HG03108 (cell line): ENCODE measurements at regions not wholly inside any gene's neighbourhood (a gene's known extent, or its start where the extent isn't known, plus 50 kb on each side); places are given as distances from the start of the nearest gene placed in this dataset.

Experiments
- ATAC-seq: cut with Tn5 transposase; IDR thresholded peaks from one replicate; pipeline ENCODE4 v1.9.1; 2021; ENCODE audit warnings: moderate library complexity; ENCODE audit not compliant: unreplicated experiment

DNA sequence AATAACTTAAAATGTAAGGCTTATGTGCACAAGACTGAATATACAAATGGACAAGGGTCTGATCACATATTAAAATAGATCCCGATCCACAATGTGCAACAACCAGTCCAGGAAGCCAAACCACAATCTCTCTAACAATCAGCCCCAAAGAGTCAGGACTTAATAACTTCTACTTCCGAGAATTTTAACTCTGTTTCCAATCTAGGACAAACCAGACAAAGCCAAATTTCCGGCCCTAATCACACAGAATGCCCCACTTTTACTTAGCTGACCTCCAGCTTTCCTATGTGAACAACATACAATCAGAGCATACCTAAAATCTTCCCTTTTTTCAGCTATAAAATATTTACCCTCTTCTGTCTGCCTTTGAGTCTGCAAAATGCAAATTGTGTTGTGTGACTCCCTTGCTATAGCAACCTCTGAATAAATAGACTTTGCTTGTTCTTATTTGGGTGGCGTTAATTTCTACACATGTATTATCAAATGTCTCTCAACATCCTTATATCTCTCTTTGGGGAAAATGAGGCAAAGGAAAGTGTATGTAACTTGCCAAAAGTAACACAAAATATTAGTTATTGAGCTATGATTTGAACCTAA is 381.9 kb upstream of the MC4R start:
- ATAC-seq, result no peak

DNA sequence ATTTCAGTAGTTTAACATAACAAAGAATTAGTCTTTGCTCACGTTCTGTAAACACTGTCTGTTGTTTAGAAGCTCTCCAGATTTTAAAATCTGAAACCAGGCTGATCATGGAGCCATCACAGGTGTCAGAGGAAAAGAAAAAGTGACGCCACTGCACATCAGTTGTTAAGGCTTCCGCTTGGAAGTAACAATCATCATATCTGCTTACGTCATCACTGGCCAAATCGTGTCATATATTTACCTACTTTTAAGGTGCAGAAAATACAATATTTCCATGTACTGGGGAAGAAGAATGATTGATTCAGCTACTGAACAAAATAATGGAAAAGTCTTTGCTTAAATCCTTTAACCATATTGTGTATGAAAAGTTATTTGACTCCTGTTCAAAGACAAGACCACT is 382.6 kb upstream of the MC4R start:
- no peak for ATAC-seq

GRCh38 chr18:60775978-60776377 is 403.4 kb upstream of the MC4R start:
- ATAC-seq, result no peak

- ATAC-seq, result no peak
These were observed 411.6 kb upstream of the MC4R start for GRCh38 chr18:60784161-60784560.

DNA sequence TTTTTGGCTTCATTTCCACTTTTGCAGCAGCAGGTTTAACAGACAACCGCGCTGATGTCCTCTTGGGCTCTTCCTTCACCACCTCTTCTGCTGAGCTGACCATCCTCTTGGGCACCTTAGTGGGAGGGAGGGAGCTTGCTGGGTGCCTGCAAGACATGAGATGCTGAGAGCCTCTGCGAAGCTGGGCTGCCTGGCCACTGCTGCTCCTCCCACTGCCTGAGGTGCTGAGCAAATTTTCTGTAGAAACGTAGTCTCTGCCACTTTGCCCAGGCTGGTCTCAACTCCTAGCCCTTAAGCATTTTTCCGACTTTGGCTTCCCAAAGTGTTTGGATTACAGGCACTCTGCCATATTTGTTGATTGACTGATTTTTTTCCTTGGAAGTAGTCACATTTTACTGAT is 422.2 kb upstream of the MC4R start:
- no peak for ATAC-seq

DNA sequence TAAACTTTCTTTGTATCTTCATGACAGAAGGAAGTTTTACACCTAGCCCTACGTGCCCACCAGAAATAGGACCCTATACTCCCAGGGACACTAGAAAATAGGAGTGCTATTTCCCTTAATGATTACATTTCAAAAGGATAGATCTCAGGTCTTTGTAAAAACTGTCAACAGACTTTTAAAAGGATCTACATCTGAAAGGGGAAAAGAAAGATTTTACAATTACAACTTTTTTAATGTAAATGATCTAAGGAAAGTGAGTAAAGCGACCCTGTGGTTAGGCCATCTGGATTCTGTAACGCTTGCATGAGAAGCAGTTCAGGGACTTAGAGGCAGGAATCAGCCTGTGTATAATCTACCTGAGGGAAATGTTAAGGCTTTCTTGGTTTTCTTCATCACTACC is 431.8 kb upstream of the MC4R start:
- no peak for ATAC-seq

- no peak for ATAC-seq
These were observed 437.4 kb upstream of the MC4R start for GRCh38 chr18:60809937-60810336.

- ATAC-seq, result no peak
These were observed 440.3 kb upstream of the MC4R start for GRCh38 chr18:60812921-60813320.

GRCh38 chr18:60826346-60826745 is 453.8 kb upstream of the MC4R start:
- ATAC-seq, result no peak

- ATAC-seq, result no peak
These were observed 459.4 kb upstream of the MC4R start for GRCh38 chr18:60831971-60832370.

DNA sequence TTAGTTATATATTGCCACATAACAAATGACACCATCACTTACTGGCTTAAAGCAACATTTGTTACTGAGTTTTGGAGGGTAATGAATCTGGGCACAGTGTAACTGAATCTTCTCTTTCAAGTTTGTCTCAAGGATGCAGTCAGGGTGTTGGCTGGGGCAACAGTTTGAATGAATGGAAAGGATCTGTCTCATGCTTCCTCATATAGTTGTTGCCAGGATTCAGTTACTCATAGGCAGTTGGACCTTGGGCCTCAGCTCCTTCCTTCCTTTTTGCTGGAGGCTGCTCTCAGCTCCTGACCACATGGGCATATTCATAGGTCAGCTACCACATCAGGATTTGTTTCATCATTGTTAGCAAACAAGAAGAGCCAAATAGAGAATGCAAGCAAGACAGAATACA is 466.1 kb upstream of the MC4R start:
- no peak for ATAC-seq

DNA sequence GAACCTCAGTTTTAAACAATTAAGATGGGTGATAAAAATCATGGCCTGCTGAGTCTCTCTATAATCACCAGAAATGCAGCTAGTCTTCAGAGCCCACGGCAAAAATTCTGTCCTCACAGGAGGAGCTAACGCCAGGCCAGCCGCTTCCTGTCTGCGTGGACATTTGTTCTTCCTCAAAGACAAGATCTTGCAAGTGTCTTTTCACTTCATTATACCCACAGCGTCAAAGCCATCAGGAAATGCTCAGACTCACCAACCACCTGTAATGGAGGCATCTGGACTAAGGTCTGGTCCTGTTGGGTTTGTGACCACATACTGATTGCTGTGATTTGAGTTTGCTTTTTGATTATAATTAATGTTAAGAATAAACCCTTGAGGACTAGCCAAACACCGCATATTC is 473.8 kb upstream of the MC4R start:
- ATAC-seq, result no peak

DNA sequence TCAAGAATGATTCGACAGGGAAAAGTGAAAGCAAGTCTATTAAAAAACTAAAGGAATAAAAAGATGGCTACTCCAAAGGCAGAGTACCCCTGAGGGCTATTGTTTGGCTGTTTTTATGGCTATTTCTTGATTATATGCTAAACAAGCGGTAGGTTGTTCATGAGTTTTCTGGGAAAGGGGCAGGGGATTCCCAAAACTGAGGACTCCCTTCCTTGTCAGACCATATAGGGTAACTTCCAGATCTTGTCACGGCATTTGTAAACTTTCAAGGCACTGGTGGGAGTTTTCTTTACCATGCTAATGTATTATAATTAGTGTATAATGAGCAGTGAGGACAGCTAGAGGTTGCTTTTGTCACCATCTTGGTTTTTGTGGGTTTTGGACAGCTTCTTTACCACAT is 474.9 kb upstream of the MC4R start:
- no peak for ATAC-seq

DNA sequence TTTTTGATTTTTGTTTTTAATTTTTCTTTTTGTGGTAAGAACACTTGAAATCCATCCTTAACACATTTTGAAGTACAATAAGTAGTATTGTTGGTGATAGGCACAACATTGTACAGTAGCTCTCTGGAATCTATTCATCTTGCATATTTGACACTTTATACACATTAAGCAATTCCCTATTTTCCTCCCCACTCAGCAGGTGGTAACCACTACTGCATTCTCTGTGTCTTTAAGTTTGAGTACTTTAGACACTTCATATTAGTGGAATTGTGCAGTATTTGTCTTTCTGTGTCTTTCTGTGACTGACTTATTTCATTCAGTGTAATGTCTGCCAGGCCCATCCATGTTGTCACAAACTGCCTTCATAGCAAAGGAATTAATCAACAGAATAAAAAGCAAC is 471.7 kb upstream of the CDH20 start:
- no peak for ATAC-seq

DNA sequence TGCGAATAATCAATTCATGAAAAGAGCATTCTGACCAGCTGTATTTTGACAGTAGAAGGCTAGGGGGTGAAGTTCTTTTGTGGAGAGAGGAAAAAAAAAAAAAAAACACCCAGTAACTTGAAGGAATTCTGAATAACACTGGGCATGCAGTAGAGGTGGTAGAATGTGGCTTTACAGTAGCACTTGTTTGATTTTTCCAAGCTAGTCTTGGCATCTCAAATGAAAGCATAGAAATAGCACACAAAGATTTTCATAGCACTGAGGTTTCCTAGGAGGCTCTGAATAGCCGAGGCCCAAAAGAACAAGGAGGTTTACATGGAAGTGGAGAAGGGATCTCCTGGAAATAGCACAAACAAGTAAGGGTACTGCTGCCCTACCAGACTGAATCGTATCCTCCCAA is 470.2 kb upstream of the CDH20 start:
- no peak for ATAC-seq

- no peak for ATAC-seq
These were observed 467.4 kb upstream of the CDH20 start for GRCh38 chr18:60865801-60866200.

DNA sequence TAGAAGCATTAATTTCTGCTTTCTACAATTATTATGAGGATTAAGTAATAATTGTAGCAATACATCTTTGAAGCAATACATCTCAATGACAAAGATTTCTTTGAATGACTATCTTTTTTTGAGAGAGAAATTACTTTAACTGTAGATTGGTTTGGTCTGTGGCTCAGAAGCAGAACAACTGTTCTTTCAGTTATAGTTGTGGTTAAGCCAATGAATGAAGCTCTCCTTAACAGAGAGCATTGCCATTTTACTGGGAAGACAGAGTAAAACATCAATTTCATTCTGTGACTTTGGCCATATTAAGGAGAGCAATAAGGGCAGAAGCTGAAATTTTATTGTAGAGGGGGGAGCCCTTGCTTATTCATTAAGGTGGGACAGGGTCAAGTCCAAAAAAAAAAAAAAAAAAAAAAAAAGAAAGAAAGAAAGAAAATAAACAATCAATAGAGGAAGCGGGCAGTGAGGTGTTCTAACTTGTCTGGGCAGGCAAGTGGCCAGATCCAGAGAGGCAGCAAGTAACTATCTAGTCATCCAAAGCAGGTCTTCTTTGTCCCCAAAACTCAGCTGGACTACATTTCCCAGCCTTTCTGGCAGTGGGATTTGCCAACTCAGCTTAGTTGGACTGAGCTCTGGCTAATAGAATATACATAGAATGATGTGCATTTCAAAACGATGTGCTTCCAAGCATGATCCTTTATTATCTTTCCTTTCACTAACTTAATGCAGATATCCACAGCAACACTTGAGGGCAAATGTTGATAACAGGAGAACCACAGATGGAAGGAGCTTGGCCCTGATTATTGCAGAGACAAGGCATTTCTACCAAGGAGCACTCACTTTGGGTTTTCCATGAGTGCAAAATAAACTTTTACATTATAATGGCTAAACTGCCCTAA is 462.7 kb upstream of the CDH20 start:
- ATAC-seq, result no peak

DNA sequence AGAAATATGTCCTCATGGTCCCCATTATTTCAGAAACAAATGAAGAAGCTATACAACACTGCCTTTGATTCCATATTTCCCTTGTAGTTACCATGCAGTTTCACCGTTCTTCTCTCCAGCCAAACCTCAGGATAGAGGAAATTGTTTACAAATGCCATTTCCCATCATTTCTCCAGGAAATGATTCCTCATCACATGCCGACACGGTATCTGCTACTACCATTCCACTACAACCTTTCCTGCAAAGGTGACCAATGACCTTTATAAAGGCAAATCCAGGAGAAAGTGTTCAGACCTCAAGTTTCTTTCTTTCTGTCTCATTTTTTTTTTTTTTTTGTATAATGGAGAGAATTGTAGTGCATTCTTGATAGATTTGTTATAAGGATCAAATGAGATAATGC is 460.8 kb upstream of the CDH20 start:
- ATAC-seq, result no peak

- no peak for ATAC-seq
These were observed 459.5 kb upstream of the CDH20 start for GRCh38 chr18:60873708-60874107.

DNA sequence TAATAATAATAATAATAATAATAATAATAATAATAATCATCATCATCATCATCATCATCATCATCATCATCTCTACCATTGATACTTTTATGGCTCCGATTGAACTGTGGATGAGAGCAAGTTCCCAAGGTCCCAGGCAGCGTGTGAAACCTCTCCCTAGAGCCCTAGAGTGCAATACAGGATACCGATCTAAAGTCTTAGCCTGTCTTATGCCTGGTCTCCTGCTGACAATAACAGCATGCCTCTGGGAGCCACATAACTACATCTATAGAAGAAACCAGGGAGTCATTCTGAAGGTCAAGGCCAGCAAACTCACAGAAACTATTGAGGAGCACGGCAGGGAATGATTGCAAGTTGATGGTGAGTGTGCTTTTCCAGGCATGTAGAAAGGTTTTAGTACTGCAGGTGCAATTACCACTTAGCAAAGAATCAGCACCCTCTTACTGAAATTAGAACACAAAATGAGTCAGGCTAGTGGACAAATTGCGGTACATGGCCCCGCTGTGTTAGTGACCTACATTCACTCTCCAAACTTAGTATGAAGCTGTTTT is 457.2 kb upstream of the CDH20 start:
- no peak for ATAC-seq

- no peak for ATAC-seq
These were observed 453.0 kb upstream of the CDH20 start for GRCh38 chr18:60880184-60880583.

GRCh38 chr18:60883587-60883986 is 449.6 kb upstream of the CDH20 start:
- ATAC-seq, result no peak
